NCI-H187 treated with DMSO at 0.1 percent for 48 hours (cell line): ENCODE measurements at regions not wholly inside any gene's neighbourhood (a gene's known extent, or its start where the extent isn't known, plus 50 kb on each side); places are given as distances from the start of the nearest gene placed in this dataset.
"Not testable (repeated sequence)": the region's sequence is repeated elsewhere in the genome, so short reads cannot be mapped to it uniquely, and the experiment has no call there.

ENCODE experiments used
- DNase-seq: peaks from one replicate; lab custom pipeline; 2025; lab: John Stamatoyannopoulos, UW

DNA sequence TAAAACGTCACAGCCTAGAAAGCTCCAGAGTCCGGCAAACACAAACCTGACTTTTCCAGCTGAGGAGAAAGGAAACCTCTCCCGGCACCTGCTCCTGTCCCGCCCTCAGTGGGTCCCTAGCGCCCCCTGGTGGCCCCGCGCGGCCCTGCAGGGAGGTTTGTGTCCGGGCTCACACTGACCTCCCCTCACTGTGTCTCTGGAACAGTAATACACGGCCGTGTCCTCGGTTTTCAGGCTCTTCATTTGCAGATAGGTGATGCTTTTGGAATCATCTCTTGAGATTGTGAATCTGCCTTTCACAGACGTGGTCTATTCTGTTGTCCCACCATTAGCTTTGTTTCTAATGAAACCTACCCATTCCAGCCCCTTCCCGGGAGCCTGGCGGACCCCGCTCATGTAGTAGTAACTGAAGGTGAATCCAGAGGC lies 731.2 kb downstream of the TMEM121 start:
- not testable (repeated sequence) for DNase-seq

DNA sequence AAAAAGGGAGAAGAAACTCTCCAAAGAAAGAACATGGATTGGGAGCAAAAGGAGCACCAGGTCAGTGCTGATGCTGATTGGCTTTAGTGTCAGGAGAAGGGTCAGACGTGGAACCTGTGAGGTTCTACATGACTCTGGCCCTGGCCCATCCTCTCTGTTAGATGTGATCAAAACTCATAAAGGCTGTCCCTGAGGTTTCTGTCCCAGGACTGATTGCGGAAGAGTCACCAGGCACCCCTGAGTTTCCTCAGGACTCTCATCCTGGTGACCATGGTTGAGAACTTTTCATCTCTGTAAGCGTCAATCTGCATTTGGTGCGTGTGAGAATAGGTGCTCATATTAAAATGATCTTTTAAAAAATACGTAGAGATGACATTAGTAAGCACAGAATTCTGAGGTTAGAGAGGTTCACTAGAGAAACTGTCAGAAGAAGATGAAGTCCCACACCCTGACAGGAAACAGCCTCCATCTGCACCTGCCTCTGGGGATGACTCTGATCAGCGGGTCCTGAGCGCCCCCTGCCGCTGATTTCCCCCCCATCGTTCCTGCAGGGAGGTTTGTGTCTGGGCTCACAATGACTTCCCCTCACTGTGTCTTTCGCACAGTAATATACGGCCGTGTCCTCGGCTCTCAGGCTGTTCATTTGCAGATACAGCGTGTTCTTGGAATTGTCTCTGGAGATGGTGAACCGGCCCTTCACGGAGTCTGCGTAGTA lies 741.8 kb downstream of the TMEM121 start:
- DNase-seq: no peak

DNA sequence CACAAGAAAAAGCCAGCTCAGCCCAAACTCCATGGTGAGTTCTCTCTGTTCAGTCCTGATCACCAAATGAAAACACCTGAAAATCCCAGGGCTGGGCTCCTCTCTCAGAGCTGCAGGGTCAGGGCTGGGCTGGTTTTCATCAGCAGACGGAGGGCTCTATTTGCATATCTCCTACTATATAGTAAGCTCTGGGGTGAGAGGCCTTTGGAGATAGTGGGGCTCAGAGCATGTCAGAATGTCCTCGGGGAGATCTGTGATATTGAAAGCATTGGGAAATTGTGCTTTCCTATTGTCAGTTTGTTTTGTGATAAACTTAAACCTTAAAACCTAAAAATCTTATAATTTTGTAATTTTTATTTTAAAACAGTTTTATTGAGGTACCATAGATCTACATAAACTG lies 742.6 kb downstream of the TMEM121 start:
- no peak for DNase-seq

DNA sequence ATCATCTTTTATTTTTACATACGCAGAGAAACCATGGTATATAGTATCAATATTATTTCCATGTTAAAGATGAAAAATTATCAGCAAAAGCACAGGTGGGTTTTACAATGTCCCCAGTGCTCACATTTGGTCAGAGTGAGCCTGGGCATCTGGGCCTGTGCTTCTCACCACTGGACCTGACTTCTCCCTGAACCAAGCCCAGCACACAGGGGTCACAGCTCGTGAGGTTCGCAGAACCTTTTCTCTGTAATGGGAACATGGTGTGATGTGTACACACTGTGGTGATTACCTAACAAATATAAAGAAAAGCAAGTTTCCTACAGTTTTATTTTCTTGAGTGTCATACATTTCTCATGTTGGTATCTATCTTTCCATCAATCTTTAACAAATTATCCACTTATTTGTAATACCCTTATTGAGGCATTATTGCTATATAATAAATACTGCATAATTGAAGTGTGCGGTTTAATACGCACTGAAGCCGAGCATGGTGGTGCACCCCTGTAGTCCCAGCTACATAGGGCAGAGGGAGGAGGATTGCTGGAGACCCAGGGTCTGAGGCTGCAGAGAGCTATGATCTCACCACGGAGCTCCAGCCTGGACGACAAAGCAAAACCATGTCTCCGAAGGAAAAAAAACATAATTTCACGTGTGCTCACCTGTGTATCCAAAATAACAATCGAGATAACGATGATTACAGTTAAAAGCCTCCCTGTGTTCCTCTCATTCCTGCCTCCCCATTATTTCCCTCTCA lies 743.2 kb downstream of the TMEM121 start:
- DNase-seq: no peak

- DNase-seq: not testable (repeated sequence)
Measured at GRCh38 chr14:106270476-106271121, 744.2 kb downstream of the TMEM121 start.

DNA sequence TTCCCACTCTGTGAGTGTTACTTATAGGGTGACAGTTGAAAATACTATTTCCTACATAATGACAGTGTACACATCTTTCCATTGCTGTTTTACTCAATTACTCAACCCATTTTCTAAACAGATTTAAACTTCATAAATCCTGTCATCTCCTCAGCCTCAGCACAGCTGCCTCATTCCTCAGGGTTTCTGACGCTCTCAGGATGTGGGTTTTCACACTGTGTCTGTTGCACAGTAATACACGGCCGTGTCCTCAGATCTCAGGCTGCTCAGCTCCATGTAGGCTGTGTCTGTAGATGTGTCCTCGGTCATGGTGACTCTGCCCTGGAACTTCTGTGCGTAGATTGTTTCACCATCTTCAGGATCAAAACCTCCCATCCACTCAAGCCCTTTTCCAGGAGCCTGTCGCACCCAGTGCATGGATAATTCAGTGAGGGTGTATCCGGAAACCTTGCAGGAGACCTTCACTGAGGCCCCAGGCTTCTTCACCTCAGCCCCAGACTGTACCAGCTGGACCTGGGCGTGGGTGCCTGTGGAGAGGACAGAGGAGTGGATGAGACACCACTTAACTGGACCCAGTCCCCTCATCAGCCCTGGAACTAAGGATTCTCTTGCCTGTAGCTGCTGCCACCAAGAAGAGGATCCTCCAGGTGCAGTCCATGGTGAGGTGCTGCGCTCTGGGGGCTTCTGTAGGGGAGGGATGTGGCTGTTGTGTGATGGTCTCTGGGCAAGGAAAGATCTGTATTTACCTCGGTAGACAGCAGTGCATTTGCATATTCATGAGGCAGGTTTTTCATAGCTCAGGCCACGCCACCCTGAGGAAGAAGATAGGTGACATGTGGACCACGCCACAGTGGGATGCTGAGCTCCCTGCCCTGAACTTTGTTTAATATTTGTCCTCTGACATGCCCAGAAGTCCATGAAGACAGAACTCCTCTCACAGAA lies 750.2 kb downstream of the TMEM121 start:
- DNase-seq: no peak

DNA sequence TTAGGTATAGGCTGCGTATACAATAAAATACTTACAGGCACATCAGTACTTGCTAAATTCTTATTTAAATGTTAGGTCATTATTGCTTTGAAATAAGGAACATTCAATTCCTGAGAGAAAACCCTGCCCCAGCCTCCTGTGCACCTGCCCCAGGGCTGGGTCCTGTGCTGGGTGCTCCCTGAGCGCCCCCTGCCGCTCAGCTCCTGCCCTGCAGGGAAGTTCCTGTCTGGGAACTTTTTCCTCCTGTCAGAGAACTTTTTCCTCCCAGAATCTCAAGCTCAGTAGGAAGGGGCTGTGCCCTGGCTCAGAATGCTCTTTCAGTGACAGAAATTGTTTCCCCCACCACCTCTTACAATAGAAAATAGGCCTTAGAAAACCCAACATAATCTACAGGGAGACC lies 751.1 kb downstream of the TMEM121 start:
- DNase-seq: no peak

DNA sequence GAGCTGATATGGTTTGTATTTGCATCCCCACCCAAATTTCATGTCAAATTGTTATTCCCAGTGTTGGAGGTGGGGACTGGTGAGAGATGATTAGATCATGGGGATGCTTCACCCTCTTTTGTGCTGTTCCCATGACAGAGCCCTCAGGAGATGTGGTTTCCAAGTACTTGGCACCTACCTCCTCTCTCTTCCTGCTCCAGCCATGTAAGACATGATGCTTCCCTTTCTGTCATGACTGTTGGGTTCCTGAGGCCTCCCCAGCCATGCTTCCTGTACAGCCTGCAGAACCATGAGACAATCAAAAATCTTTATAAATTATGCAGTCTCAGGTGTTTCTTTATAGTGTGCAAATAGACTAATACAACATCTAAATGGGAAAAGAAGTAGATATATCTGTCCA lies 754.5 kb downstream of the TMEM121 start:
- DNase-seq: no peak

DNA sequence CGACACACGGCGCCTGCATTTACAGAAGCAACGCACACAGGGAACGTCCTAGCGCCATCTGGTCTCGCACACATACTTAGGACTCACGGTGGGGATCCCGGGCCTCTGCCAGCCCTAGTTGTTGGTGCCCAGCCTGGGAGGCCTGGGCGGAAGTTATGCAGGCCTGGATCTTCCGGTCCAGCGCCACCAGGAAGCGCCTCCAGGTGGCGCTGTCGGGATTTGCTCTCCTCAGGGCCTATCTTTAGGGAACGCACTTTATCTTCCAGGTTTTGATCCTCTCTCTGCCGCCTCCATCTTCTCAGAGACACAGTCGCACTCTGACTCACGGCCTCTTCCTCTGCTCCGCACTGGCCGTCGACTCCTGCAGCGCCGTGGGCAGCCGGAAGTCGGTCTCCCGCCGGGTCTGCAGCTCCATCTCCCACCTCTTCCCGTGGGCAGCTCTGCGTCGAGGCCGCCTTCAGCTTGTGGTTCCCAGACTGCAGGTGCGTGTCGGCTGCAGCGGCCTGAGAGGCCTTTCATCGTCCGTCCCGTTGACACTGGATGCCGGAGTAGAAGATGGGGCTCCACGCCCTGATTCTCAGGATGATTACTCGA lies 760.4 kb downstream of the TMEM121 start:
- no peak for DNase-seq

- no peak for DNase-seq
Measured at GRCh38 chr14:106287506-106287905, 761.1 kb downstream of the TMEM121 start.

DNA sequence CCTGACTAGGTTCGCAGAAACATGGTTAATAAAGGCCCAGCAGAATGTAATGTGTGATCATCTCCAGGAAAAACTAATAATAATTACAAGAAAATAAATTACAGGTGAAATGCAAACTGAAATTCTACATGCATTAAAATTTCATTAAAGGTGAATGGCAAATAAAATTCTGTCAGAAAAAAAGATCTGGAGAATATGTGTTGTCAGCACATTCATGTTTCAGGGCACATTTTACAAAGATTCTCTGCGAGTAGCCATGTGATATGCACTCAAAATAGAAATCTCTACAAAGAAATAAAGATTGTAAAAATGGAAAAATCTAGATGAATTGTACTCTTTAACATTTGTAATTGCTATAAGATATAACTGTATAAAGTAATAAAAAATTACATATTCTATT lies 765.2 kb downstream of the TMEM121 start:
- no peak for DNase-seq

- no peak for DNase-seq
Measured at GRCh38 chr14:106294324-106294723, 767.9 kb downstream of the TMEM121 start.

GRCh38 chr14:106300951-106301510 lies 774.6 kb downstream of the TMEM121 start:
- not testable (repeated sequence) for DNase-seq

DNA sequence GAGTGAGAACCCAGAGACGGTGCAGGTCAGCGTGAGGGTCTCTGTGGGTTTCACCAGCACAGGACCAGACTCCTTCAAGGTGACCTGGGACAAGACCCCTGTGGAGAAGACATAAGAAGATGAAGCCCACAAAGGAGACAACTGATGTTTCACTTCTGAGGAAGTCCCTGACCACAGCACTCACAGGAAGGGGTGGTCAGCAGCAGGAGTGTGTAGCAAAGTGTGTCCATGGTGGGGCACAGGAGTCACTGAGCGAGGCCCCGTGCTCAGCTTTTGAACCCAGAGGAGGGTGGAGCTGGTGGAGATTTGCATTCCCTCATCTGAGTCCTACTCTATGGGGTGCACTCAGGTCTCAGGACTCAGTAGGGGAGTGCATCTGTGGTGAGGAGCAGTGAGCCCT lies 775.2 kb downstream of the TMEM121 start:
- not testable (repeated sequence) for DNase-seq

GRCh38 chr14:106302661-106303060 lies 776.3 kb downstream of the TMEM121 start:
- DNase-seq: no peak

DNA sequence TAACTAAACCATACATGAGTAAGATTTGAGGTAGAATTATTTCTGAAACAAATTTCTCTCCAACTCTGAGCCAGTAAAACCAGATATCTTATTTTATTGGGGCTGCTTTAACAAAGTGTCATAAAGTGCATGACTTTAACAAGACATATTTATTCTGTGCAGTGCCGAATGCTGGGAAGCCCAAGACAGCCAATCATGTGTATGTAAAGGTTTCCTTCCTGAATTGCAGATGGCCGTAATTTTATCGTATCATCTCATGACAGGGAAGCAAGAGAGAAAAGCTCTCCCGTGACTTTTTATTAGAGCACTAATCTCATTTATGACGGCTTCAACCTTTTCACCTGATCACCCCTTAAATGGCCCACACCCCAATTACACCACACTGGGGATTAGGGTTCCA lies 777.9 kb downstream of the TMEM121 start:
- no peak for DNase-seq

- DNase-seq: no peak
Measured at GRCh38 chr14:106308839-106309389, 782.5 kb downstream of the TMEM121 start.

- DNase-seq: no peak
Measured at GRCh38 chr14:106309423-106309822, 783.0 kb downstream of the TMEM121 start.

DNA sequence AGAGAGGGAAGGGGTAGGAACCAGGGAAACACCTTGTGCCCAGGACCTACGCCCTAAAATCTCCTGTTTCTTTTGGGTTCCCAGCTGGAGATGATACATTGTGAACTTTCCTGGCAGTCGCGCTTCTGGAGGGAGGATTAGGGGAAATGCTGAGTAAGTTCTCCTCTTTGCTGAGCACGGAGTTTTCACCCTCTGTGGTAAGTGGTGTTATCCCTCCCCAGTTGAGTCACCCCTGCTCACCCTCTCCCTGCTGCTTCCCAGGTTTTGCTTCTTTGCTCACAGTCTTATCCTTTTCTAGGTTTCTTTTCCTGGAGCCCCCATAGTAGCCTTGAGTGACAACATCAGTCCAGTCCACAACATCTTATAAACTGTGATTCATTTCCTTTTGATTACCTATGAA lies 789.1 kb downstream of the TMEM121 start:
- no peak for DNase-seq

DNA sequence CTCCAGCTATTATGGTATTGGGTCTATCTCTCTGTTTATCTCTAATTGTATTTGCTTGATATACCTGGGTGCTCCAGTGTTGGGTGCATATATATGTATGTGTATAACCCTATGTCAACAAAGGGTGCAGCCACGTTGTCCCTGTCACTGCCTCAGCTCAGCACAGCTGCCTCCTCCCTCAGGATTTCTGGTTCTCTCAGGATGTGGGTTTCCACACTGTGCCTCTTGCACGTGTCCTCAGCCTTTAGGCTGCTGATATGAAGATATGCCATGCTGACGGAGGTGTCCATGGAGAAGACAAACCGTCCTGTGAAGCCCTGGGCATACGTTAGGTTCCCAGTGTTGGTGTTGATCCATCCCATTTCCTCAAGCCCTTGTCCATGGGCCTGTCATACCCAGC lies 791.2 kb downstream of the TMEM121 start:
- no peak for DNase-seq

- DNase-seq: no peak
Measured at GRCh38 chr14:106318700-106319099, 792.3 kb downstream of the TMEM121 start.
